HT1080 (cell line): ENCODE measurements at regions not wholly inside any gene's neighbourhood (a gene's known extent, or its start where the extent isn't known, plus 50 kb on each side); places are given as distances from the start of the nearest gene placed in this dataset.
"Not testable (repeated sequence)": the region's sequence is repeated elsewhere in the genome, so short reads cannot be mapped to it uniquely, and the experiment has no call there.

ENCODE experiments used
- DNase-seq: peaks from one replicate; pipeline ENCODE4 v3.0.0-alpha.2; 2015; ENCODE audit warnings: low read depth

DNA sequence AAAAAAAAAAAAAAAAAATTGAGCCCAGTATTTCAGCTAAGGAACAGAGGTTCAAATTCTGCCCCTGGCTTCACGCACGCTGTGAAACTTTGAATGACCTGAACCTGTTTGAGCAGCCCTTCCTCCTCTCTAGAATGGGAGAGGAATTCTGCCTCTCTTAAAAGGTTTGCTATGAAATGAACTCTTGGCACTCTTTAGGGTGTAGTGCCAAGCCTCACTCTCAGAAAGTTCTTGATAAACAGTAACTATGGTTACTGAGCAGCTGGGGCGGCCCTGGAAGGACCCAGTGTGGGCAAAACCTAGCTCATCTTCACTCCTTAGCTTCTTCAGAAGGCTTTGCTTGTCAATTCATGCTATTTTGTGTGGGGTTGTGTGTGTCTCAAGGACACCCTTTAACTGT, 73.7 kb downstream of the GEMIN8 start:
- no peak for DNase-seq

DNA sequence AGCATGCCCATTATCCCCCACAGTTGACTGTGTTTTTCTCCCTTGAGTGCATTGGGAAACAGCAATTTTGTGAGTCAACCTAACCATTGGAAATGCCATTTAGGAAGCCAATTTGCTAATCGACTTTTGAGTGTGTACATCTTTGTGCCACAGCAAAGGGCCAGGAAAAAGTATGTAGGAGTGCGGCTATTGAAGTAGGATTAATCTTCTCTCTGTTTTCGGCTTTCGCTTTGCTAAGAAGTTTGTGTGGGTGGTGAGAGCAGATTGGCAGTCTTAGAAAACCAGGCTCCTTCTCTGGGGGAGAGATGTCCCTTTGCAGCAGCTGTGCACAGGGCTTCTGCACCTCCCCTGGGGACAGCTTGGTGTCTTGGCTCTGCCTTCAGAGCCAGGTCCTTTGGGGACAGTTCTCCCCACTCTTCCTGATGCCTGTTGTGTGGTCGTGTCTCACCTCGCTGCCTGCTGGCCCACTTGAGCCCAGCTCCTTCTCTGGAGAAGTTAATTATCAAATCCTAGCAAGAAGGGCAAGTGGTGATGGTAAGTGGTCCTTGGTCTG, 74.5 kb downstream of the GEMIN8 start:
- no peak for DNase-seq

DNA sequence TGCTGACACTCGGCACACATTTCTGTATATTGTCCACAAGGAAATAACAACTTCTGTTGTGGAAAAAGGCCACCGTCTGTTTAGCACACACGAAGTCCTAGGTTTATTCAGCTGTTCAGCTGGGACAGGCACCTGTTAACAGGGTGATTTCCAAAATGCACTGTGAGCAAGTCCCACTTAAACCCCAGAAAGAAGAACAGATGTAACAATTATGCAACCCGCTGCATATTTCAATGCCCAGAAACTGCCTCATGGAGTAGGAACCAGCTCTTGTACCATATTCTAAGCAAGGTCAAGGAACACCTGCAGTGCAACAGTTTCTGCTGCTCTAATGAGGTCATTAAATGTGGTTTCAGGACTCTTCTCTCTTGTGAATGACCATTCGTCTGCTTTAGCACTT, 77.1 kb downstream of the GEMIN8 start:
- DNase-seq, result no peak

GRCh38 chrX:13946223-13946622, 83.5 kb downstream of the GEMIN8 start:
- DNase-seq, result not testable (repeated sequence)

- DNase-seq, result not testable (repeated sequence)
Observed at GRCh38 chrX:13945787-13946186, 83.9 kb downstream of the GEMIN8 start.

DNA sequence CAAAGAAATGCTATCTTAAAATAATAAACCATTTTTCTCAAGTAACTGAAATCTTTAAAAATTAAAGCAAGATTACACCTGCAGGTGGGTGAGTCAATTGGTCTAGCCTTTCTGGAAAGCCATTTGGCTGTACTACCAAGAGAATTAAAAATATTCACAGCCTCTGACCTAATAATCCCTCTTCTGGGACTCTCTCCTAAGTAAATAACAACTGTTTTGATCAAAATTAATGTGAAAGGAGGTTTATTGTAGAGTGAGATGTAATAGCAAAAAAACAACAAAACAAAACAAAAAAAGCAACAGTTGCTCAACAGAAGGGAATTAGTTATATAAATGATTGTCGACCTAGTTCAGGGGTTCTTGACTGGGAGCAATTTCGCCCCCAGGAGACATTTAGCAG, 89.0 kb downstream of the GEMIN8 start:
- no peak for DNase-seq

DNA sequence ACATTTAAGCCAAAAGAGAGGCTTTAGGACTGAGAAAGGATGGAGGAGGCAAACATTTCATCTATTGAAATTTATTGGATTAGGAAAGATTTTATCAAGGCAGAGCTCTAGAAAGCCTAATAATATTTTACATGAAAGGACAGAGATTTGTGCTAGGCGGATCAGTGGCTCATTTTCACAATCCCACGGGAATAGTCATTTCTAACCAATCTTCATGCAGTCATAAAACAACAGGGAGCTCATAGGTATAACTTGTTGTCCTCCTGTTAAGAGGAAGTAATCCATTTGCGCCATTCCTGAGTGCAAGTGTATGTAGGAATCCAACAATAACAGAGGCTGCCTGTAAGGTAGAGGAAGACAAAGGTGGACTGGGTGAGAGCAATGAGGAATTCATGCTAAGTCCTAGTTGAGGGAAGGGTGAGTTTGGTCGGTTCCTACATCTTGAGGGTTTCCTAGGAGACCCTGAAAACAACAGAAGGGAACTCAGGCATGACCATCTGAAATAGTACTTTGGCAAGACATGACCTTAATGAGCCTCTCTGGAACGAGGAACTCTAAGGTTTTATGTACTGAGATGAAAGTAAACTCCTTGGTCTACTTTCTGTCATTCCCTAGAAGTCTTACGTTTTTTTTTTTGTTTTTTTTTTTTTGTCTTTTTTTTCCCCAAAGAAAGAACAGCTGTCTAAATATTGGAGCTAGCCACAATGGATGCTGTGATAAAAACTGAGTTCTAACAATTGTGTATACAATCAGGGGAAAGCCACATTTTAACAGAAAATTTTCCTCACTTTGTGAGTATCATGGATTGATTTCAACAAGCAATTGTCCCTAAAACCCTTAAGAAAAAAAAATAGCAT, 89.7 kb downstream of the GEMIN8 start:
- no peak for DNase-seq

- no peak for DNase-seq
Observed at GRCh38 chrX:13938829-13939530, 90.7 kb downstream of the GEMIN8 start.

GRCh38 chrX:13938051-13938828, 91.5 kb downstream of the GEMIN8 start:
- no peak for DNase-seq

GRCh38 chrX:13937370-13938050, 92.2 kb downstream of the GEMIN8 start:
- no peak for DNase-seq

GRCh38 chrX:13936521-13937225, 93.0 kb downstream of the GEMIN8 start:
- DNase-seq, result no peak

DNA sequence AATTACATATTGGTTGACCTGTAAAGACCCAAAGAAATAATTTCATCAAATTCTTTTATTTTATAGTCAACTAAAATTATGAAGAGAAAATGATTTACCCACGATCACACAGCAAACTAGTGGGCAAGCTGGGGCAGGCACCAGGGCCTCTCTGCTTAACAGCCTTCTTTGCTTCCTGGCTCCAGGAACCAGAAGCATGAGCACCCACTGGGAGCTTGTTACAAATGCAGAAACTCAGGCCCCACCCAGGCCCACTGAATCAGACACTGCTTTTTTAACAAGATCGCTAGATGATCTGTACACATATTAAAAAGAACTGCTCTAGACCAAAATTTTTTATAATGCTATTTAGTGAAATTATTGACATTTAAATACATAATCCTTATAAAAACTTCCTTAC, 95.0 kb downstream of the GEMIN8 start:
- no peak for DNase-seq

- no peak for DNase-seq
Observed at GRCh38 chrX:13933851-13934250, 95.8 kb downstream of the GEMIN8 start.

DNA sequence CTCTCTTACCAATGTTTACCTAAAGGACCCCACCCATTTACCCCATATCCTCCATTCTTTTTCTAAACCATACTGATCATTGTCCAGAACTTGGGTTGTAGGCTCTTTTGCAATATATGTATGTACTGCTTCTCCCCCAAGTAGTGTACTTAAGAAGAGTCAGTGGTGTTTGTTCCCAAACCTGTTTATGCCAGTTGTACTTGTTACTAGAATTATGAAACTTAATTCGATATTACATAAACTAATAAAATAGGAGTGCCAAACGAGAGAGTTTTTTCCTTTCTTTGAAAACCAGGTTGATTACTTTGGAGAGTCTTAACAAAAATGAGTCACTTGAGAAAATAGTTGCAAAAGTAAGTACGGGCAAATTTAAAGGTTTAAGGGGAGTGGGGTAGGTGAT, 96.3 kb downstream of the GEMIN8 start:
- DNase-seq, result no peak

- no peak for DNase-seq
Observed at GRCh38 chrX:13932416-13932815, 97.3 kb downstream of the GEMIN8 start.

GRCh38 chrX:13927175-13927574, 102.5 kb downstream of the GEMIN8 start:
- no peak for DNase-seq

GRCh38 chrX:13923845-13924244, 105.8 kb downstream of the GEMIN8 start:
- DNase-seq, result no peak

- DNase-seq, result no peak
Observed at GRCh38 chrX:13923289-13923688, 106.4 kb upstream of the GPM6B start.

GRCh38 chrX:13917507-13917906, 100.6 kb upstream of the GPM6B start:
- DNase-seq, result no peak

DNA sequence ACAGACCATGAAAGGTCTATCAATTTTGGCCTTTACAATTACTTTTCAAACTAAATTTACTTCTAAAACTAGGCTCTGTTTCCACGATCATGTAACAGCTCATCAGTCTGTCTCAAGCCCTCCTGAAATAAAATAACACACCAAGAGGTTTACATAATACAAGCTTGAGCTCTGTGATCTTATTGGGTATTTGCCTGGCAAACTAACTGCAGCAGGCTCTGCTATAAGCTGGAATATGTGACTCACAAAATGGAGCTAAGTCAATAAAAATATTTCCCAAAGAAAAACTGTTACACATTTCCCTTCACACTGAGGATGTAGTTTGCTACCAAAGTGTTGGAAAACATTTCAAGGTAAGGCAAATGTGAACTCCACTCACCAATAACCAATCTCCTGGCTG, 94.7 kb upstream of the GPM6B start:
- DNase-seq, result peak; percentile 0

- peak; percentile 0 for DNase-seq
Observed at GRCh38 chrX:13906093-13906492, 89.2 kb upstream of the GPM6B start.
